Kidney epithelial cell (primary cell): ENCODE measurements at regions not wholly inside any gene's neighbourhood (a gene's known extent, or its start where the extent isn't known, plus 50 kb on each side); places are given as distances from the start of the nearest gene placed in this dataset.

ENCODE experiments used
- DNase-seq: peaks from one replicate; pipeline ENCODE4 v3.0.0-alpha.2; 2010; ENCODE audit warnings: low read depth
- H3K27me3 ChIP-seq: 2 replicates; pipeline ENCODE4 v1.6.0; 2011; ENCODE audit warnings: low read length; ENCODE audit not compliant: control insufficient read depth, insufficient read depth
- H3K36me3 ChIP-seq: 2 replicates; pipeline ENCODE4 v1.5.1; 2011; ENCODE audit warnings: low read length; ENCODE audit not compliant: control insufficient read depth, insufficient read depth
- H3K4me3 ChIP-seq: 2 replicates; pipeline ENCODE4 v1.5.1; 2011; ENCODE audit warnings: low read depth, mild to moderate bottlenecking, control low read depth, low read length
- TF ChIP-seq, protein P1 (sequence below): IDR thresholded peaks from 2 replicates; pipeline ENCODE4 v1.5.1; 2011; ENCODE audit warnings: mild to moderate bottlenecking, moderate library complexity, low read length, control low read depth, inconsistent platforms; ENCODE audit not compliant: insufficient read depth, poor library complexity, severe bottlenecking

GRCh38 chr6:25027221-25027916, 91.6 kb upstream of the RIPOR2 start:
- no peak for DNase-seq
- no peaks in the 10 kb centered on the region for H3K36me3 ChIP-seq

GRCh38 chr6:25028328-25028727, 92.6 kb upstream of the RIPOR2 start:
- TF ChIP-seq, protein P1, sequence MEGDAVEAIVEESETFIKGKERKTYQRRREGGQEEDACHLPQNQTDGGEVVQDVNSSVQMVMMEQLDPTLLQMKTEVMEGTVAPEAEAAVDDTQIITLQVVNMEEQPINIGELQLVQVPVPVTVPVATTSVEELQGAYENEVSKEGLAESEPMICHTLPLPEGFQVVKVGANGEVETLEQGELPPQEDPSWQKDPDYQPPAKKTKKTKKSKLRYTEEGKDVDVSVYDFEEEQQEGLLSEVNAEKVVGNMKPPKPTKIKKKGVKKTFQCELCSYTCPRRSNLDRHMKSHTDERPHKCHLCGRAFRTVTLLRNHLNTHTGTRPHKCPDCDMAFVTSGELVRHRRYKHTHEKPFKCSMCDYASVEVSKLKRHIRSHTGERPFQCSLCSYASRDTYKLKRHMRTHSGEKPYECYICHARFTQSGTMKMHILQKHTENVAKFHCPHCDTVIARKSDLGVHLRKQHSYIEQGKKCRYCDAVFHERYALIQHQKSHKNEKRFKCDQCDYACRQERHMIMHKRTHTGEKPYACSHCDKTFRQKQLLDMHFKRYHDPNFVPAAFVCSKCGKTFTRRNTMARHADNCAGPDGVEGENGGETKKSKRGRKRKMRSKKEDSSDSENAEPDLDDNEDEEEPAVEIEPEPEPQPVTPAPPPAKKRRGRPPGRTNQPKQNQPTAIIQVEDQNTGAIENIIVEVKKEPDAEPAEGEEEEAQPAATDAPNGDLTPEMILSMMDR, result no peak
- Histone ChIP-seq H3K27me3 (no peaks in the 10 kb centered on the region), H3K36me3 (no peaks in the 10 kb centered on the region), H3K4me3 (no peak overlapping the region)
- no peak for DNase-seq

More at GRCh38 chr6:25027221-25027916, 91.6 kb upstream of the RIPOR2 start:
- TF ChIP-seq, protein P1, result no peak
- Histone ChIP-seq H3K4me3 (no peak overlapping the region), H3K27me3 (no peaks in the 10 kb centered on the region)

- no peaks in the 10 kb centered on the region for H3K27me3 ChIP-seq
- H3K4me3 ChIP-seq, result no peak overlapping the region
- no peaks in the 10 kb centered on the region for H3K36me3 ChIP-seq
- TF ChIP-seq, protein P1, result no peak
- DNase-seq, result no peak
These were observed 97.2 kb upstream of the RIPOR2 start for GRCh38 chr6:25032934-25033333.

GRCh38 chr6:25034431-25034921, 98.7 kb upstream of the RIPOR2 start:
- no peaks in the 10 kb centered on the region for H3K36me3 ChIP-seq
- H3K27me3 ChIP-seq, result no peaks in the 10 kb centered on the region
- DNase-seq, result no peak
- H3K4me3 ChIP-seq, result no peak overlapping the region
- TF ChIP-seq, protein P1, result no peak

DNA sequence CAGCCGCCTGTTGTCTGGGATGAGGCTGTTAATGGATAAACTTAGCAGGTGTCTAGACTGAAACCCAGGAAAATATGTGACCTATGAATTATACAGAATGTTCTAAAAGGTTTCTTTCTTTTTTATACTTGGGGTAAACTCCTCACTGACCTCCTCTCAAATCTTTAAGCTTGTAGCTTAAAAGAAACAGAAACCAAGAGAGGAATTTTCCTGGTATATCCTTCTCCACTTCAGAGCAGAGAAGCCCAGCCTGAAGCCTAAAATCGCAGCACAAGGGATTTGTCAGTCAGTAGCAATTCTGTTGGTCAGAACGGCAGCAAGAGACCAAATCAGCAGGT, 99.4 kb upstream of the RIPOR2 start:
- H3K36me3 ChIP-seq, result no peaks in the 10 kb centered on the region
- TF ChIP-seq, protein P1, result no peak
- no peaks in the 10 kb centered on the region for H3K27me3 ChIP-seq
- no peak overlapping the region for H3K4me3 ChIP-seq
- no peak for DNase-seq
